SK-N-SH treated with all-trans-retinoic acid at 6 μM for 48 hours (cell line): ENCODE measurements at regions not wholly inside any gene's neighbourhood (a gene's known extent, or its start where the extent isn't known, plus 50 kb on each side); places are given as distances from the start of the nearest gene placed in this dataset.

Experiments
- ARNTL ChIP-seq: fragments of 450-650 bp; formaldehyde crosslinking; IDR thresholded peaks from 2 replicates; pipeline ENCODE4 v1.5.0; 2020; ENCODE audit warnings: low read depth, mild to moderate bottlenecking, moderate library complexity, borderline replicate concordance
- BACH2 ChIP-seq: fragments of 250-450 bp; sonication (Bioruptor Pico); IDR thresholded peaks from 2 replicates; pipeline ENCODE4 v1.9.0; 2021; ENCODE audit warnings: mild to moderate bottlenecking, borderline replicate concordance
- CSDC2 ChIP-seq: fragments of 250-450 bp; sonication (Bioruptor Pico); IDR thresholded peaks from 2 replicates; pipeline ENCODE4 v1.5.0; 2020; ENCODE audit warnings: mild to moderate bottlenecking, moderate library complexity
- ISL1 ChIP-seq: fragments of 250-450 bp; sonication (Bioruptor Pico); IDR thresholded peaks from 2 replicates; pipeline ENCODE4 v2.1.2; 2022; ENCODE audit warnings: mild to moderate bottlenecking, moderate library complexity
- PPARA ChIP-seq: fragments of 250-450 bp; sonication (Bioruptor Pico); IDR thresholded peaks from 2 replicates; pipeline ENCODE4 v1.5.0; 2020; ENCODE audit warnings: mild to moderate bottlenecking, borderline replicate concordance
- SNAI2 ChIP-seq: fragments of 250-450 bp; sonication (Bioruptor Pico); IDR thresholded peaks from 2 replicates; pipeline ENCODE4 v1.5.0; 2020; ENCODE audit warnings: mild to moderate bottlenecking, moderate library complexity
- TOX ChIP-seq: fragments of 250-450 bp; sonication (Bioruptor Pico); IDR thresholded peaks from 2 replicates; pipeline ENCODE4 v1.8.0; 2021; ENCODE audit warnings: mild to moderate bottlenecking, moderate library complexity, borderline replicate concordance
- TF ChIP-seq, protein P1 (sequence below): fragments of 250-450 bp; sonication (Bioruptor Pico); IDR thresholded peaks from 2 replicates; pipeline ENCODE4 v1.8.0; 2020; ENCODE audit warnings: mild to moderate bottlenecking, moderate library complexity, borderline replicate concordance

DNA sequence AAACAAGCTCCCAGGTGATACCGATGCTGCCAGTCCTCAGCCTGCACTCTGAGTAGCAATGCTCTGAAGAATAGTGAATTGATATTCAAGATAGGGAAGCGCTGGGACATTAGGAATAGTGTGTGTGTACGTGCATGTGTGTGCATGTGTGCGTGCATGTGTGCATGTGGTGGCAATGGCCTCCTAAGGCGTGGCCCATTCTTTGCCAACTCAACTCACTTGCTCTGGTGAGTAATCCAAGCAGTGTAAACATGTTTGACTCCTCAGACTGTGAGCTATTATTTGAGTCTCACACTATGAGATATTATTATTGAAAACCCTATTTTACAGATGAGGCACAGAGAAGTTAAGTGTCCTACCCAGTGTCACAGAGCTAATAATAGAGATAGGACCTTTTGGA lies 186.6 kb downstream of the RAB11FIP2 start:
- TF ChIP-seq SNAI2 (CRISPR knock-in tag) (no peak), BACH2 (CRISPR knock-in tag) (no peak), TOX (CRISPR knock-in tag) (no peak), ARNTL (CRISPR knock-in tag) (no peak), PPARA (CRISPR knock-in tag) (no peak), CSDC2 (no peak), ISL1 (CRISPR knock-in tag) (no peak)
- TF ChIP-seq, protein P1, sequence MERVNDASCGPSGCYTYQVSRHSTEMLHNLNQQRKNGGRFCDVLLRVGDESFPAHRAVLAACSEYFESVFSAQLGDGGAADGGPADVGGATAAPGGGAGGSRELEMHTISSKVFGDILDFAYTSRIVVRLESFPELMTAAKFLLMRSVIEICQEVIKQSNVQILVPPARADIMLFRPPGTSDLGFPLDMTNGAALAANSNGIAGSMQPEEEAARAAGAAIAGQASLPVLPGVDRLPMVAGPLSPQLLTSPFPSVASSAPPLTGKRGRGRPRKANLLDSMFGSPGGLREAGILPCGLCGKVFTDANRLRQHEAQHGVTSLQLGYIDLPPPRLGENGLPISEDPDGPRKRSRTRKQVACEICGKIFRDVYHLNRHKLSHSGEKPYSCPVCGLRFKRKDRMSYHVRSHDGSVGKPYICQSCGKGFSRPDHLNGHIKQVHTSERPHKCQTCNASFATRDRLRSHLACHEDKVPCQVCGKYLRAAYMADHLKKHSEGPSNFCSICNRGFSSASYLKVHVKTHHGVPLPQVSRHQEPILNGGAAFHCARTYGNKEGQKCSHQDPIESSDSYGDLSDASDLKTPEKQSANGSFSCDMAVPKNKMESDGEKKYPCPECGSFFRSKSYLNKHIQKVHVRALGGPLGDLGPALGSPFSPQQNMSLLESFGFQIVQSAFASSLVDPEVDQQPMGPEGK (CRISPR knock-in tag), result no peak
